Raji (cell line): ENCODE measurements at regions not wholly inside any gene's neighbourhood (a gene's known extent, or its start where the extent isn't known, plus 50 kb on each side); places are given as distances from the start of the nearest gene placed in this dataset.

Experiments
- POLR2A ChIP-seq: IDR thresholded peaks from 2 replicates; pipeline ENCODE4 v1.6.1; 2011; ENCODE audit warnings: low read depth, low read length, control low read depth; ENCODE audit not compliant: insufficient read depth

DNA sequence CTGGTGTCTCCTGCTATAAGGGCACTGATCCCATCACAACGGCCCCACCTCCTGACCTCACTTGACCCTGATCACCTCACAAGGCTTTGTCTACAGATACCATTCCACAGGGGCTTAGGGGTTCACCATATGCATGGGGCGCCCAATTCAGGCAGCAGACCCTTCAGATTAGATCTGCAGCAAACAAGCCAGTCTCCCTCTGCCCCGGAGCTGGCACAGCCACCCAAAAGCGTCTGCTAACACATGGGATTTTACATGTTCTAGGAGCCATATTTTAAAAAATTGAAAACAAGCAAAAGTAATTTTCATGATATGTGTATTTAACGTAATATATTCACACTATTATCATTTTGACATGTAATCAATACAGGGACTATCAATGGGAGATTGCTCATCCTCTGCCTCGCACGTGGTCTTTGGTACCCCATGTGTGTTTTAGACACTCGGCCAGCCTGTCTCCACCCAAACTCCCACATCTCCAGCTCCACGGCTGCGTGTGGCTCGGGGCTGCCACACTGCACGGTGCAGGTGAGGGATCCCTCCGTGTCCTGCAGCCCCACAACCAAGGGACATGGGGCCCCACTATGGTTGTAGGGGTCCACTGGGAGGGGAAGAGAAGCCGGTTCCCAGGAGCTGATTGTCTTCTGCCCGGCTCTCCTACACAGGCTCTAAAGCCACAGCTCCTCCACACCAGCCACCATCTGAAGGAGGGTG lies 107.6 kb downstream of the RBFOX3 start:
- no peak for TF ChIP-seq POLR2A

GRCh38 chr17:79501910-79502309 lies 108.9 kb downstream of the RBFOX3 start:
- no peak for TF ChIP-seq POLR2A

DNA sequence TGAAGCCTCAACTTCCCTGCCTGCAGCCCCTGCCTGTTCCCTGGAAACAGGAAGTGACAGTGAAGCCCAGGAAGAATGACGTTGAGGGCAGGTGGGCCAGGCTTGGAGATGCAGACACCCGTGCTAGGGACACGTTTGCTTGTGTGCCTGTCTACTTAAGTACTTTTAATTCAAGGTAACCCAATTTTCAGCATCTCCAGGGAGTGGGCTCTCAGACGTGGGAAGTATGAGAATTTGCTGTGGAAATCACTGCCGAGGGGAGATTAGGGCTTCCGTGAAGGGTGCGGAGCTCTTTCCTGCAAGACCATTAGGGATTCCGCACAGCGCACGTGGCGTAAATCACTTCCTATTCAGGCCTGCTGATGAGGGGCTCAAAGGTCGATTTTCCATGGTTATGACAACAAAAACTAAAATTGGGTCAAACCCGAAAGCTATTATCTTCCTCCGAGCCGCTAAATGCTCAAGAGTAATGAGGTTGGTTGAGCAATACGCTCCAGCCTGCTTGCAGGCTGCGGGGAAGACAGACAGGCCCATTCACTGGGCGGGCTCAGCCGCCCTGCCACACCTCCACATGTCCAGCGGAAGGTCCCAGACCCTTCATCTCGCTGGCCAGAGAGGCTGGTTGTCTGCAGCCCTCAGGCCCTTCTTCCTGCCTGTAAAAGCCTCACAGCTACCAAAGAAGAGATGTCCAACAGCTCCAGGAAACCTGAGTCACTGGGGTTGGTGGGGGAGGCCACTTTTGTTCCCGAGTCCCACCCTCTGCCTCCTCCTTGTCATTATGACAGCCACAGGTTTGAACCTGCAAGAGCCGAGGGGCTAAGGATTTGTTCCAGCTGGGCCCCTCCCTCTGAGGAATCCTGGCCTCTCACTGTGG lies 109.9 kb downstream of the RBFOX3 start:
- TF ChIP-seq POLR2A, result no peak

- TF ChIP-seq POLR2A, result no peak
These were observed 112.0 kb downstream of the RBFOX3 start for GRCh38 chr17:79498854-79499253.

- no peak for TF ChIP-seq POLR2A
These were observed 113.0 kb downstream of the RBFOX3 start for GRCh38 chr17:79497777-79498348.

GRCh38 chr17:79496422-79497005 lies 114.3 kb downstream of the RBFOX3 start:
- TF ChIP-seq POLR2A, result no peak

DNA sequence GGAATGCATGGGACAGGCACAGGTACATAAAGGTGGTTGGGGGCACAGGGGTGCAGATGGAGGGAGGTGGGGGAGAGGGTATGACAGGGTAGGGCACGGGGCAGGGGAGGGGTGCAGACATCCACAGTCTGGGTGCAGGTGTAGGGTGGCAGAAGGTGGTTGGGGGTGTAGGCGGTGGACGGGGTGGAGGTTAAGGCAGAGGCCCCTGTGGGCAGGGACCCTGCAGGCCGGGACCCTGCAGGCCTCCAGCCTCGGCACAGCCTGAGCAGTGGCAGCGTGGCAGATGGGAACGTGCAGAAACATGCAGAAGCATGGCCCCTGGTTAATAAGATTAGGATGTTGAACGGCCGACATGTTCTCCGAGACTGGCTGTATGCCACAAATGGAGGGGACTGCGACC lies 115.2 kb downstream of the RBFOX3 start:
- TF ChIP-seq POLR2A, result no peak

- TF ChIP-seq POLR2A, result no peak
These were observed 119.8 kb downstream of the RBFOX3 start for GRCh38 chr17:79491006-79491405.

DNA sequence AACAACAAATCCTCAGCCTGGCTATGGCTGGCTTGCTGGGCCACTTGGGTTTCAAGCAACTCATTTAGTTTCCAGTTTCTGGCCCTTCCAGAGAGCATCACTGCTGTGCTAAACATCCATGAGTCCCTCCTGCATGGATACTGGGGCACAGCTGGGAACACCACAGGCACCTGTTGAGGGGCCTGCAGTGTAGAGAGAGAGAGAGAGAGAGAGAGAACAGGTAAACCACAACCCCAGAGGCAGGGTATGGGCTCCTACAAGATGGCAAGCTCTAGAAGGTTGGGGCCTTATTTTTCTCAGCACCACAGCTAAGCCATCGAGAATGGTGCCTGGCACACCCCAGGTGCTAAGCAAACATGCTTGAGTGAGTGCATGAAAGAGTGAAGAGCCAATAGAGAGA lies 120.3 kb downstream of the RBFOX3 start:
- no peak for TF ChIP-seq POLR2A

DNA sequence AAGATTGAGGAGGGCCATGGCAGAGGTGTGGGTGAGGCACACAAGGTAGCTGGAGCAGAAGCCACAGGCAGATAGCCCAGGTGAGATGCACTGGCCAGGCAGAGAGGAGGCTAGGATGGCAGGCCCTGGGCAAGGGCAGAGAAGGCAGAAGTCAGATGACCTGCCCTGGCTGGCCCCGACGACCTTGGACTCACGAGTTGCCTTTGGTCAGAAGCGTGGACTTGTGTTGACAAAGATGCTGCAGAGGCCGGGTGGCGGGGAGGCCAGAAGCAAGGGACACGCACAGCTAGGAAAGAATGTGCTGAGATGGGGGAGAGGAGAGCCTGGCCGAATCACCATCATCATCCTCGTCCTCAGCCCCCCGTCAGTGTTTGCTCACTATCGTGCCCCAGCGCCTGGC lies 123.7 kb downstream of the RBFOX3 start:
- TF ChIP-seq POLR2A, result no peak

DNA sequence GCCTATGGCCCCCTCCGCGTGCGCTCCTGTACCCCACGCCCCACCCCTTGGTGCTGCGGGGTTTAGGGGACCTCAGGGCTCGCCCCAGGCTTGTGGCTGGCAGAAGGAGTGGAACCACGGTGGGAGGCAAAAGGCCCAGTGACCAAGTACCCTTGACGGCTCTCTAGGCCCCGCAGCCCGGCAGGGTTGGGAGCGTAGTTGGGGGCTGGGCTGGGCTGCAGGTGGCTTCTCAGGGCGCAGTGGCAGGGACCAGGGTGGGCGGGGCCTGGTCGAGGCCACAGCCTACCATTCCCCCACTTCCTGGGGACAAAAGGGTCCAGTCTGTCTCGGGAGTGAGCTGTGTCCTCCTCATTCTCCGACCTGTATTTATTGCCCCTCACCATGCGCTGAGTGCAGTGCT lies 124.9 kb downstream of the RBFOX3 start:
- TF ChIP-seq POLR2A, result no peak

DNA sequence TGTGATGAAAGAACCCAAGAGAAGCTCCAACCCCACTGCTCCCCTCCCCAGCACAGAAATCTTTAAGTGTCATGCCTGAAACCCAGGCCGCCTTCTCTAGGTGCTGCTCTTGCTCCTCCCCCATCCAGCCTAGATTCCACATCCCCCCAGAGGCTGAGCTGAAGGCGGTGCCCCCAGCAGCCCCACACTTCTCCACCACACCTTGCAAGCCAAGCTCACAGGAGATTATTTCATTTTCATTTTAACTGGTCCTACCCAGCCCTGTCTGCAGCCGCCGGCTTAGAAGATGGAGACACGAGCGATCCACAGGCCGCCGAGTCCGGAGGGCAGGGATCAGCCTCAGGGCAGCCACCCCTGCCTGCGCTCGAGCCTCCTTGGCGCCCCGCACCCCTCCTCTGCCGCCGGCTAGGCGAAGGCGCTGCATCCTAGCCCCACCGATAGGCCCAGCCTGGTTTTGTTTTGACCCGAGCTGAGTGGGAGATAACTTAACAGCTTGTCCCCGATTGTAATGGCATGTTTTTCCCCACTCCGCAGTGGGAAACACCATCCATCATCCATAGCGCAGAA lies 125.3 kb downstream of the RBFOX3 start:
- no peak for TF ChIP-seq POLR2A

GRCh38 chr17:79484600-79485418 lies 126.0 kb downstream of the RBFOX3 start:
- TF ChIP-seq POLR2A, result no peak

DNA sequence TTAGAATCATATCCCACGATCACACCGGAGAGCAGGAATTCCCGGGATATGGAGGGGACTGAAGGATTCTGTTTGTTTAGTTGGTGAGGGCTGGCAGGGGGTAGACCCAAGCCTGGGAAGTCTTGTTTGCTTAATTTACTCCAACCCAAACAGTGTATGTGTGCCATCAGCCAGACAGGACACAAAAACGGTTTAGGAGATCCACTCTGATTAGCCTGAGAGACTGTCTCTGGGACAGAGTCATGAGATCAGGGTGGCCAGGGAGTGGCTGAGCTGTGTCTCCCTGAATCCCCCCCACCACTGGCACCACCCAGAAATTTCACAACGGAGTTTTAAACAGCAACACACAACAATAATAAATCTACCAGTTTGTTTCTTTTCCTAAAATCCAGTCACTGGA lies 127.0 kb downstream of the RBFOX3 start:
- TF ChIP-seq POLR2A, result no peak

DNA sequence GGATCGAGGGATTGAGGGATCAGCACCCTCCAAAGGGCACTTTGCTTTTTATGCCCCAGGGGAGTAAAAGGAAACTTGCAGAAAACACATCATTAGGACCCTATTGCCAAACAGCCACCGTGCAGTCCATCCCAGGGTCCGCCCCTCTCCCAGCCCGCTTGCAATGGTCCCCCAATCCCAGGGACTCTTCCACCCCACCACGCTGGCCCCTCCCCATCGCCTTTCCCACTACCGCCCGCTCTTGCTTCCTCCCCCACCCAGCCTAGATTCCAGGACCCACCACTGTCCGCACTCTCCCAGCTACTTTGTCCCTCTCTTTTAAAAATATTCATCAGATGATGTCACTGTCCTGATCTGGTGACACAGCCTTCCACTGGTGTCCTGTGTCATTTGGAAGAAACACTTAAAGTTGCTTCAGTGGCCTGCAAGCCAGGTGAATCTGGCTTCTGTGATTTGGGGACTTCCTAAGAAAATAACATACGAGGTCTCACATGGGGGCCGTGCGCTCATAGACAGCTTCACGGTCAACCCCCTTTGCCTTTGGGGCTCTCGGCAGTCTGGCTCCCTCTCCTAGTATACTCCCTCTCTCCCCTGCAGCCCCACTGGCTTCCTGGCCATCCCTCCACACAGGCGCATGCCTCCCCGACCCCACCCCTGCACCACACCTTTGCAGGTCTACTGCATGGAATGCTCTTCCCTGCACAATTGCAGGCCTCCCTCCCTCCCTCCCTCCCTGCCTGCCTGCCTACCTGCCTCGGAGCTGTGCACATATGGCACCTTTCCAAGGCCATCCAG lies 127.9 kb downstream of the RBFOX3 start:
- TF ChIP-seq POLR2A, result no peak
